ENCODE measurements at regions not wholly inside any gene's neighbourhood (a gene's known extent, or its start where the extent isn't known, plus 50 kb on each side); places are given as distances from the start of the nearest gene placed in this dataset.
A peak's percentile ranks its signal among the peaks of the same experiment; 100 is the strongest.

GRCh38 chr4:108351791-108352190, 183.1 kb upstream of the LEF1 start:
- Mint-ChIP-seq H3K9me3 (ENCODE audit: unreplicated experiment) (no peaks in the 10 kb centered on the region), H3K4me1 (ENCODE audit: insufficient read depth, unreplicated experiment) (peaks cover 2% of the 10 kb centered on the region), H3K27ac (ENCODE audit: low read depth, unreplicated experiment) (no peak overlapping the region), H3K27me3 (ENCODE audit: insufficient read depth, unreplicated experiment) (no peaks in the 10 kb centered on the region), H3K36me3 (ENCODE audit: insufficient read depth, unreplicated experiment) (no peaks in the 10 kb centered on the region), H3K4me3 (ENCODE audit: unreplicated experiment) (no peak overlapping the region)
- no TSS peak for BruUV-seq (replicated peaks)
- no peak for DNase-seq (ENCODE audit: unreplicated experiment)
- no peak for TF ChIP-seq CTCF (IDR thresholded peaks at IDR 0.05; ENCODE audit: unreplicated experiment)
- CTCF ChIA-PET: no interaction called here
- intact Hi-C loops (cut with micrococcal nuclease): no loop called here
- POLR2A ChIA-PET: no interaction called here

- no peak overlapping the region for H3K4me3 Mint-ChIP-seq (ENCODE audit: unreplicated experiment)
- no peak for DNase-seq (ENCODE audit: unreplicated experiment)
- ChIA-PET POLR2A (no interaction called here), CTCF (interaction anchor here (0.9 kb wide), 1 partner anchor 41 kb away, joined by 3 read pairs; no protein-coding TSS in a partner anchor)
- no peaks in the 10 kb centered on the region for H3K9me3 Mint-ChIP-seq (ENCODE audit: unreplicated experiment)
- BruUV-seq (replicated peaks): no TSS peak
- no peak for TF ChIP-seq CTCF (IDR thresholded peaks at IDR 0.05; ENCODE audit: unreplicated experiment)
- no peaks in the 10 kb centered on the region for H3K36me3 Mint-ChIP-seq (ENCODE audit: insufficient read depth, unreplicated experiment)
- peaks cover 11% of the 10 kb centered on the region for H3K4me1 Mint-ChIP-seq (ENCODE audit: insufficient read depth, unreplicated experiment)
- intact Hi-C loops (cut with micrococcal nuclease): no loop called here
- no peak overlapping the region for H3K27ac Mint-ChIP-seq (ENCODE audit: low read depth, unreplicated experiment)
- no peaks in the 10 kb centered on the region for H3K27me3 Mint-ChIP-seq (ENCODE audit: insufficient read depth, unreplicated experiment)
Measured at GRCh38 chr4:108350332-108350731, 181.6 kb upstream of the LEF1 start.

GRCh38 chr4:108346818-108347210, 178.1 kb upstream of the LEF1 start:
- CTCF ChIA-PET: interaction anchor here (0.6 to 0.7 kb wide), 2 partner anchors 163 to 317 kb away, joined by 3 to 4 read pairs; no protein-coding TSS in a partner anchor
- TF ChIP-seq CTCF (IDR thresholded peaks at IDR 0.05; ENCODE audit: unreplicated experiment): no peak
- Mint-ChIP-seq H3K4me1 (ENCODE audit: insufficient read depth, unreplicated experiment) (peaks cover 11% of the 10 kb centered on the region), H3K9me3 (ENCODE audit: unreplicated experiment) (no peaks in the 10 kb centered on the region), H3K4me3 (ENCODE audit: unreplicated experiment) (no peak overlapping the region), H3K27ac (ENCODE audit: low read depth, unreplicated experiment) (no peak overlapping the region), H3K27me3 (ENCODE audit: insufficient read depth, unreplicated experiment) (no peaks in the 10 kb centered on the region), H3K36me3 (ENCODE audit: insufficient read depth, unreplicated experiment) (no peaks in the 10 kb centered on the region)
- POLR2A ChIA-PET: no interaction called here
- intact Hi-C loops (cut with micrococcal nuclease): no loop called here
- BruUV-seq (replicated peaks): no TSS peak
- DNase-seq (ENCODE audit: unreplicated experiment): no peak

DNA sequence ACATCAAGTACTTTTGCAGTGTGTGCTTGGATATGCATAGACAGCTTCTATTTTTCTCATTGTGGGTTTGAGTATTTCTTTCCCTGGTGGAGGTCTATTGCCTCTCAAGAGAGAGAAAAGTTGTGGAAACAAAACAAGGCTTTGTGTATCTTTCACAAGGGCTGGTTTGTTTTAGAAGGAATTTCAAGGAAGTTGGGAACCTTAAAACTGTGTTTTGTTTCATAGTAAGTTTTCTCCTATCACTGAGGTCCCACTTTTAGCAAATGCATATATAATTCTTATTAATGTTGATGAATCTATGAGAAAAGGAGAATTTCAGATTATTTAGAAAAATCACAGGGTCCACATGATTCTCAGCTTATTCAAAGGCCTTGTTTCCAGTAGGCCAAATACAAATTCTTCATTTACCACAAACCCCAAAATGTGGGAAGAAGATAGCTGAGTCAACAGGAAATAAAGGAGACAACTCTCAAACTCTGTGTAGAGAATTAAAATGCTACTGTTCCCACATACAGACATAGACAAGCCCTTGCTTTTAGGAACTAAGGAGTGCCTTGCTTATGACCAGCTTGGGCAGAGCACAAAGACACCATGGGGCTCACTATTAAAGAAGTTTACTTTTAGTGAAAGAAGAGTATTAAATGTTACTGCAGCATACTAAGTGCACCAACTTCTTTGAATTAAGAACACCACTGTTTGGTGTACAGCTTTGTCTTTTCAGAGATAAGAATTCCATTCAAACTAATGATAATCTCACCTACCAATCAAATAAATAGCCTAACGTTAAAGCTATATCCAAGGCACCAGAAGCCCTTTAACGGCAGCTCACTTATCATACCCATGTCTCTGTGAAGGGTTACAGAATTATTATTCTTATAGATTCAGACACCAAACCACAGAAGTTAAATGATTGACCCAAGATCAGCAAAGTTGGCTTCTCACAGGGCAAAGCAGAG, 177.4 kb upstream of the LEF1 start:
- Mint-ChIP-seq H3K27me3 (ENCODE audit: insufficient read depth, unreplicated experiment) (no peaks in the 10 kb centered on the region), H3K4me3 (ENCODE audit: unreplicated experiment) (no peak overlapping the region), H3K36me3 (ENCODE audit: insufficient read depth, unreplicated experiment) (no peaks in the 10 kb centered on the region), H3K4me1 (ENCODE audit: insufficient read depth, unreplicated experiment) (peaks cover 11% of the 10 kb centered on the region), H3K9me3 (ENCODE audit: unreplicated experiment) (no peaks in the 10 kb centered on the region), H3K27ac (ENCODE audit: low read depth, unreplicated experiment) (no peak overlapping the region)
- ChIA-PET POLR2A (interaction anchor here (0.7 to 0.8 kb wide), 2 partner anchors 20 to 199 kb away, joined by 3 read pairs; no protein-coding TSS in a partner anchor), CTCF (interaction anchor here (0.7 kb wide), 1 partner anchor 163 kb away, joined by 3 read pairs; no protein-coding TSS in a partner anchor)
- DNase-seq (ENCODE audit: unreplicated experiment): peak; percentile 18
- BruUV-seq (replicated peaks): no TSS peak
- intact Hi-C loops (cut with micrococcal nuclease): no loop called here
- no peak for TF ChIP-seq CTCF (IDR thresholded peaks at IDR 0.05; ENCODE audit: unreplicated experiment)
